ENCODE measurements at regions not wholly inside any gene's neighbourhood (a gene's known extent, or its start where the extent isn't known, plus 50 kb on each side); places are given as distances from the start of the nearest gene placed in this dataset.

GRCh38 chr15:47548986-47549385, 168.3 kb upstream of the SEMA6D start:
- no peak for TF ChIP-seq CTCF (conservative IDR thresholded peaks at IDR 0.05; ENCODE audit: low read length)
- DNase-seq (ENCODE audit: low read depth): no peak
- no peak overlapping the region for H3K4me3 ChIP-seq (ENCODE audit: low read length)

- no peak for DNase-seq (ENCODE audit: low read depth)
- 0 out of 2 replicates have a peak, but pooled peaks have one; percentile 6 for TF ChIP-seq CTCF (conservative IDR thresholded peaks at IDR 0.05; ENCODE audit: low read length)
- no peak overlapping the region for H3K4me3 ChIP-seq (ENCODE audit: low read length)
These were observed 166.2 kb upstream of the SEMA6D start for GRCh38 chr15:47551079-47551478.

- DNase-seq (ENCODE audit: low read depth): no peak
- H3K4me3 ChIP-seq (ENCODE audit: low read length): no peak overlapping the region
- no peak for TF ChIP-seq CTCF (conservative IDR thresholded peaks at IDR 0.05; ENCODE audit: low read length)
These were observed 165.8 kb upstream of the SEMA6D start for GRCh38 chr15:47551546-47551945.

GRCh38 chr15:47552978-47553608, 164.2 kb upstream of the SEMA6D start:
- DNase-seq (ENCODE audit: low read depth): no peak
- H3K4me3 ChIP-seq (ENCODE audit: low read length): no peak overlapping the region
- no peak for TF ChIP-seq CTCF (conservative IDR thresholded peaks at IDR 0.05; ENCODE audit: low read length)

- no peak overlapping the region for H3K4me3 ChIP-seq (ENCODE audit: low read length)
- TF ChIP-seq CTCF (conservative IDR thresholded peaks at IDR 0.05; ENCODE audit: low read length): no peak
- DNase-seq (ENCODE audit: low read depth): no peak
These were observed 163.4 kb upstream of the SEMA6D start for GRCh38 chr15:47553947-47554346.

GRCh38 chr15:47561102-47561501, 156.2 kb upstream of the SEMA6D start:
- no peak overlapping the region for H3K4me3 ChIP-seq (ENCODE audit: low read length)
- DNase-seq (ENCODE audit: low read depth): no peak
- TF ChIP-seq CTCF (conservative IDR thresholded peaks at IDR 0.05; ENCODE audit: low read length): no peak

GRCh38 chr15:47565949-47566348, 151.4 kb upstream of the SEMA6D start:
- no peak for TF ChIP-seq CTCF (conservative IDR thresholded peaks at IDR 0.05; ENCODE audit: low read length)
- H3K4me3 ChIP-seq (ENCODE audit: low read length): no peak overlapping the region
- DNase-seq (ENCODE audit: low read depth): no peak
